Motor neuron (in vitro differentiated cells): ENCODE measurements at regions not wholly inside any gene's neighbourhood (a gene's known extent, or its start where the extent isn't known, plus 50 kb on each side); places are given as distances from the start of the nearest gene placed in this dataset.
"Not testable (repeated sequence)": the region's sequence is repeated elsewhere in the genome, so short reads cannot be mapped to it uniquely, and the experiment has no call there.

ENCODE experiments used
- ATAC-seq, 8 experiments: fragments of 200-7000 bp; cut with Tn5 transposase; replicated peaks in 6 of 8; 2 replicates each; pipeline ENCODE4 v1.8.0; 2021; ENCODE audit warnings: mild to moderate bottlenecking in 8 of 8, moderate library complexity in 8 of 8
- H3K27ac ChIP-seq, 2 donors: fragments of 250-450 bp; sonication (Bioruptor Pico); 2 replicates each; pipeline ENCODE4 v1.9.0; 2021; ENCODE audit warnings: antibody characterized with exemption in 2 of 2, mild to moderate bottlenecking in 2 of 2, moderate library complexity in 1 of 2
- H3K4me1 ChIP-seq, 2 donors: fragments of 250-450 bp; sonication (Bioruptor Pico); replicated peaks in 1 of 2; 2 replicates each; pipeline ENCODE4 v1.6.1; 2021; ENCODE audit warnings: antibody characterized with exemption in 2 of 2, mild to moderate bottlenecking in 2 of 2, moderate library complexity in 1 of 2
- H3K4me3 ChIP-seq, 5 donors: fragments of 250-450 bp; sonication (Bioruptor Pico); 2 replicates each; pipeline ENCODE4 v1.9.0; 2021; ENCODE audit warnings: antibody characterized with exemption in 5 of 5, mild to moderate bottlenecking in 5 of 5, moderate library complexity in 4 of 5
- WGBS, 10 experiments: fragments of 450-650 bp; shearing (Covaris generic); methylation state at CpG; one replicate each; pipeline ENCODE4 v1.0.0; 2022; 5-methylcytosine and 5-hydroxymethylcytosine counted together
- in situ Hi-C, 9 experiments: fragments of 400-800 bp; cut with MboI; loops; one replicate each; pipeline ENCODE4 v1.15.0; 2021; ENCODE audit warnings: low sequenced_read_pairs in 9 of 9, low pct_unique_long_range_greater_than_20kb in 2 of 9; ENCODE audit not compliant: unreplicated experiment in 9 of 9

DNA sequence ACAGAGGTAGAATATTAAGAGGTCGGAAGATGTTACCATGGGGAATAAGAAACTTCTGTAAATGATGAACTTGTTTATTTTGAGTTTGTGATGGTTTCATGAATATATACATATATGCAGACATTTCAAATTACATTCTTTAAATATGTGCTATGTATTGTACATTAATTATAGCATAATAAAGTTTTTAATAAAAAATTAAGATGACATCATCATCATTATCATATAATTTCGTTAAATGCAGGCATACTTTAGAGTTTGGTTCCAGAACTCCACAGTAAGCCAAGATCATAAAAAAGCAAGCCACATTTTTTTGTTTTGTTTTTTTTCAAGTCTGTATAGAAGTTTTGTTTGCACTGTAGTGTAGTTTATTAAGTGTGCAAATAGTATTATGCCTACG, 1403.5 kb downstream of the EFNA5 start:
- in situ Hi-C loops, result no loop called here
- no peaks in the 10 kb centered on the region for H3K4me1 ChIP-seq
- H3K27ac ChIP-seq, result no peak overlapping the region
- WGBS, 10 experiments, result 41 to 100% (median 77%) methylated on average over 1 to 3 of the region's 3 CpGs; no CpG with 5 or more reads in 1 of the 10 experiments
- H3K4me3 ChIP-seq, result no peak overlapping the region
- no peak for ATAC-seq

DNA sequence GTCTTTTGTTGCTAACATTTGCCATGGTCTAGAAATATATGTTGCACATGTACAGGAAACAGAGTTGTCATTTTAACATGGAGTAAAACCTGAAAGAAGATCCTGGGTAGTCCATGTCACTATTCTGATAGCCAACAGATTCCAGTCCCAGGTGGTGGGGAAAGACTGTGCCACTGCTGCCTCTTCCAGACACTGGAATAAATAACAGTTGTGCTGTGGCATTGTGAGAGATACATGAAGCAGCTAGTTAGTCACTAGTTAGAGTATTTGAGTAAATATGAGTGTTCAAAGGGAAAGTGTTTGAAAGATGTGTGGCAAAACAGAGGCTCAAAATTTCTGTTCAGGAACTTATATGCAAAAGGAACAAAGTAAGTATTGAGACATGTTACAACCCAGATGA, 1408.3 kb downstream of the EFNA5 start:
- Histone ChIP-seq H3K27ac (no peak overlapping the region), H3K4me3 (no peak overlapping the region), H3K4me1 (no peaks in the 10 kb centered on the region)
- no peak for ATAC-seq
- in situ Hi-C loops, result no loop called here

DNA sequence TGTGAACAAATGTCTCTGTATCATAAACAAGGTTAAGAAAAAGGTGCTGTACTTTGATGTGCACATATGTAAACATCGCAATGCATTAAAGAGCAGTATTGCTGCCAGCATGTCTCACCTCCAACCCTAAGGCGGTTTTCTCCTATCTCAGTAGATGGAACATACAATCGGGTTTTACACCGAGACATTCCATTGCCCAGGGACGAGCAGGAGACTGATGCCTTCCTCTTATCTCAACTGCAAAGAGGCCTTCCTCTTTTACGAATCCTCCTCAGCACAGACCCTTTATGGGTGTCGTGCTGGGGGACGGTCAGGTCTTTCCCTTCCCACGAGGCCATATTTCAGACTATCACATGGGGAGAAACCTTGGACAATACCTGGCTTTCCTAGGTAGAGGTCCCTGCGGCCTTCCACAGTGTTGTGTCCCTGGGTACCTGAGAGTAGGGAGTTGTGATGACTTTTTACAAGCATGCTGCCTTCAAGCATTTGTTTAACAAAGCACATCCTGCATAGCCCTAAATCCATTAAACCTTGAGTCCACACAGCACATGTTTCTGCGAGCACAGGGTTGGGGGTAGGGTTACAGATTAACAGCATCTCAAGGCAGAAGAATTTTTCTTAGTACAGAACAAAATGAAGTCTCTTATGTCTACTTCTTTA, 1411.2 kb downstream of the EFNA5 start:
- H3K4me3 ChIP-seq, H3K27ac ChIP-seq, in situ Hi-C loops, H3K4me1 ChIP-seq, ATAC-seq: not testable (repeated sequence)
- 13 to 100% (median 60%) methylated on average over 1 to 2 of the region's 11 CpGs; no CpG with 5 or more reads in 4 of the 10 experiments for WGBS, 10 experiments

DNA sequence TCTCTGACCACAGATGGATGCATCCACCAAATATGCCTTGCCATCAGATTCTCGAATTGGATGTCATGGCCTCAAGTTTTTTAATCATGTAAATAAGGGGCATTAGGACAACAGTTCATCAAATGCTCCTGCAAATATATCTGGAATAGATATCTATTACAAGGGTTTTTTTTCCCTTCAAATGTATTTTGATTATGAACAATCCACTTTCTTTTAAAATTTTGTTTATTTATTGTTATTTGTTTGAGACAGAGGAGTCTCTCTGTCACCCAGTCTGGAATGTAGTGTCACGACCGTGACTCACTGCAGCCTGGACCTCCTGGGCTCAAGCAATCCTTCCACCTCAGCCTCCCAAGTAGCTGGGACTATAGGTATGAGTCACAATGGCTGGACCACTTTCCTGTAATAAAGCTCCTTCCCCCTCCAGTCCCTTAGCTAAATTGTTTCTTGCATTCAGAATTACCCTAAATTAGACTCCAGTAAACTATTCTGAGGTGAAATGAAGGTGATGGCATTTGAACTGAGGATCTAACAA, 1412.1 kb downstream of the EFNA5 start:
- ATAC-seq, result no peak
- Histone ChIP-seq H3K4me1 (no peaks in the 10 kb centered on the region), H3K4me3 (no peak overlapping the region), H3K27ac (no peak overlapping the region)
- WGBS, 10 experiments, result 20 to 100% (median 63%) methylated on average over 1 to 3 of the region's 3 CpGs
- in situ Hi-C loops, result no loop called here

DNA sequence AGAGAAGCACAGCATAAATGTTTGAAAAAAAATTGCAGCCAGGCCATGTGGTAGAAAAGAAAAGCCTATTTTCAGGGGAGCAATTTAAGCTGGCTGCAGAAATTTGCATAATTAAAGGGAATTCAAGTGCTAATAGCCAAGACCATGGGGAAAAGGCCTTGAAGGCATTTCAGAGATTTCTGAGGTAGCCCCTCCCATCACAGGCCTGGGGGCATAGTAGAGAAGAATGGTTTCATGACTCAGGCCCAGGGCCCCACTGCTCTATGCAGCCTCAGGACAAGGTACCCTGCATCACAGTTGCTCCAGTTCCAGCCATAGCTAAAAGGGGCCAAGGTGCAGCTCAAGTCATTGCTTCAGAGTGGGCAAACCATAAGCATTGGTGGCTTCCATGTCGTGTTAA, 1416.0 kb downstream of the EFNA5 start:
- Histone ChIP-seq H3K4me1 (no peaks in the 10 kb centered on the region), H3K27ac (no peak overlapping the region), H3K4me3 (no peak overlapping the region)
- WGBS, 10 experiments, result 45 to 60% methylated on average over 1 of the region's 1 CpG; no CpG with 5 or more reads in 8 of the 10 experiments
- in situ Hi-C loops, result no loop called here
- no peak for ATAC-seq

DNA sequence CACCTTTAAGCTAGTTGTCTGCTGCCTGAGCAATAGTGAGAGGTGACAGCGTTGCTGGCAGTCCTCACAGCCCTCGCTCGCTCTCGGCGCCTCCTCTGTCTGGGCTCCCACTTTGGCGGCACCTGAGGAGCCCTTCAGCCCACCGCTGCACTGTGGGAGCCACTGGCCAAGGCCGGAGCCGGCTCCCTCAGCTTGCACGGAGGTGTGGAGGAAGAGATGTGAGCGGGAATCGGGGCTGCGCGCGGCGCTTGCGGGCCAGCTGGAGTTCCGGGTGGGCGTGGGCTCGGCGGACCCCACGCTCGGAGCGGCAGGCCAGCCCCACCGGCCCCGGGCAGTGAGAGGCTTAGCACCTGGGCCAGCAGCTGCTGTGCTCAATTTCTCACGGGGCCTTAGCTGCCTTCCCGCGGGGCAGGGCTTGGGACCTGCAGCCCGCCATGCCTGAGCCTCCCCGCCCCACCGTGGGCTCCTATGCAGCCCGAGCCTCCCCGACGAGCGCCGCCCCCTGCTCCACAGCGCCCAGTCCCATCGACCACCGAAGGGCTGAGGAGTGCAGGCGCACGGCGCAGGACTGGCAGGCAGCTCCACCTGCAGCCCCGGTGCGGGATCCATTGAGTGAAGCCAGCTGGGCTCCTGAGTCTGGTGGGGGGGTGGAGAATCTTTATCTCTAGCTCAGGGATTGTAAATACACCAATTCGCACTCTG, 1424.5 kb downstream of the EFNA5 start:
- H3K27ac ChIP-seq, in situ Hi-C loops, ATAC-seq, H3K4me1 ChIP-seq, H3K4me3 ChIP-seq: not testable (repeated sequence)
- 93 to 100% (median 99%) methylated on average over 2 to 12 of the region's 46 CpGs; no CpG with 5 or more reads in 6 of the 10 experiments for WGBS, 10 experiments

DNA sequence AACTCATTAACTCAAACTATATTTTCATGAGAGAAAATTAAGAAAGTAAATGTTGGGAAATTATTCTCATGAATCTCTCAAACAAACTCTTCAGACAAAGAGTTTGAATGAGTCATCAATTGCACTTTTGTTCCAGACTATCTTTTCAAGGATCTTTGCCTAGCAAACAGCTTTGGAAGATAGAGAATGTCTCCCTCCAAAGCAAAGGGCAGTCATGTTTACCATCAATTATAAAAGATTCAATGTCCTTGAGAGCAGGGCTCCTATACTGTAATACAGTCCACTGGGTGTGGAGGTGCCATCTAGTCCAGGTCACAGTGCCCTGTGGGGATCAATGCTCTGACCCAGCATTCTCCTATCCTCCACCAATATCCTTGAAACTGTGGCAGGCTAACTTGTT, 1429.3 kb downstream of the EFNA5 start:
- peak in 3 of 8 experiments; percentile 34 to 91 (median 58) for ATAC-seq
- Histone ChIP-seq H3K4me3 (no peak overlapping the region), H3K4me1 (no peaks in the 10 kb centered on the region), H3K27ac (no peak overlapping the region)
- in situ Hi-C loops, result no loop called here

DNA sequence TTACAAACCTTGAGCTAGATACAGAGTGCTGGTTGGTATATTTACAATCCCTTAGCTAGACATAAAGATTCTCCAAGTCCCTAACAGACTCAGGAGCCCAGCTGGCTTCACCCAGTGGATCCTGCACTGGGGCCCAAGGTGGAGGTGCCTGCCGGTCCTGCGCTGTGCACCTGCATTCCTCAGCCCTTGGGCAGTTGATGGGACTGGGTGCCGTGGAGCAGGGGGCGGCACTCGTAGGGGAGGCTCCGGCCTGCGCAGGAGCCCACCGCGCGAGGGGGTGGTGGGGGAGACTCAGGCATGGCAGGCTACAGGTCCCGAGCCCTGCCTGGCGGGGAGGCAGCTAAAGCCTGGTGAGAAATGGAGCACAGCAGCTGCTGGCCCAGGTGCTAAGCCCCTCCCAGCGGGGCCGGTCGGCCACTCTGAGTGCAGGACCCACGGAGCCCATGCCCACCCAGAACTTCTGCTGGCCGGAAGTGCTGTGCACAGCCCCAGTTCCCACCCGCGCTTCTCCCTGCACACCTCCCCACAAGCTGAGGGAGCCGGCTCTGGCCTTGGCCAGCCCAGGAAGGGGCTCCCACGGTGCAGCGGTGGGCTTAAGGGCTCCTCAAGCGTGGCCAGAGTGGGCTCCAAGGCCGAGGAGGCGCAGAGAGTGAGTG, 1464.7 kb downstream of the EFNA5 start:
- H3K4me3 ChIP-seq, result no peak overlapping the region
- no peaks in the 10 kb centered on the region for H3K4me1 ChIP-seq
- H3K27ac ChIP-seq, result no peak overlapping the region
- in situ Hi-C loops, result no loop called here
- ATAC-seq, result no peak
- 24 to 100% (median 100%) methylated on average over 1 to 9 of the region's 25 CpGs; no CpG with 5 or more reads in 5 of the 10 experiments for WGBS, 10 experiments

DNA sequence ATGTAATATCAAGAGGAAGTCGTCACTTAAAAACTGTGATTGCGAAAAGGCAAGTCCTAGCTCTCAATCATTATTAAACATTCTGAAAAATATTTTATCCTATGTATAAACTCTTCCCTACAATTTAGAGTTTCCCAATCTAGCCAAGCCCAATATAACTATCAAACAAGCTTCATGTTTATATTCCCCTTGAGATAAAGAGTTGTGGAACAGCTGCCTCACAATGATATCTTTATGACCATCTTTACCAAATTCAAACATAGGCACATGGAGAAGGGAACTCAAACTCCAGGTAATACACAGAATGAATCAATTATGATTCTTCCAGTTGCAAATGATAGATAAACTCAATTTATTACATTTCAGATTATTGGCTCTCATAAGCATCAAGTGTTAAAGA, 1468.7 kb downstream of the EFNA5 start:
- ATAC-seq, result no peak
- no peaks in the 10 kb centered on the region for H3K4me1 ChIP-seq
- H3K4me3 ChIP-seq, result no peak overlapping the region
- H3K27ac ChIP-seq, result no peak overlapping the region
- WGBS, 10 experiments, result 26 to 100% (median 90%) methylated on average over 2 of the region's 2 CpGs; no CpG with 5 or more reads in 1 of the 10 experiments
- in situ Hi-C loops, result no loop called here

DNA sequence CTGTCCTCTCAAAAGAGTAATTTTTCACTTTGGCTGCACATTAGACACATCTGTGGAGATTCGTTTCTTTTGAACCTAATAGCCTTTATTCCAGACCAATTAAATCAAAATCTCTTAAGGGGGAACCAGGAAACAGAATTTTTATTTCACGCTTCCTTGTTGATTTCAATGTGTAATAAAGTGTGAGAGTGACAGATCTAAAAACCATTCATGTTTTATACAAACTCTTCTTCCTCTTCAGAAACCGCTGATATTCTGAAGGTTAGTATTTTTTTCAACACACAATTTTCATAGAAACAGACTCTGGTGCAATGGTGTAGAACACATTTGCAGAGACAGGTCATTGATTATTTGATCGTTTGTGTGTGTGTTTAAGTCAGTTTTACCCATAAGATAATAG, 1469.8 kb downstream of the EFNA5 start:
- H3K27ac ChIP-seq, result no peak overlapping the region
- H3K4me3 ChIP-seq, result no peak overlapping the region
- in situ Hi-C loops, result no loop called here
- 5 to 100% (median 65%) methylated on average over 1 to 4 of the region's 4 CpGs for WGBS, 10 experiments
- no peaks in the 10 kb centered on the region for H3K4me1 ChIP-seq
- ATAC-seq, result no peak

DNA sequence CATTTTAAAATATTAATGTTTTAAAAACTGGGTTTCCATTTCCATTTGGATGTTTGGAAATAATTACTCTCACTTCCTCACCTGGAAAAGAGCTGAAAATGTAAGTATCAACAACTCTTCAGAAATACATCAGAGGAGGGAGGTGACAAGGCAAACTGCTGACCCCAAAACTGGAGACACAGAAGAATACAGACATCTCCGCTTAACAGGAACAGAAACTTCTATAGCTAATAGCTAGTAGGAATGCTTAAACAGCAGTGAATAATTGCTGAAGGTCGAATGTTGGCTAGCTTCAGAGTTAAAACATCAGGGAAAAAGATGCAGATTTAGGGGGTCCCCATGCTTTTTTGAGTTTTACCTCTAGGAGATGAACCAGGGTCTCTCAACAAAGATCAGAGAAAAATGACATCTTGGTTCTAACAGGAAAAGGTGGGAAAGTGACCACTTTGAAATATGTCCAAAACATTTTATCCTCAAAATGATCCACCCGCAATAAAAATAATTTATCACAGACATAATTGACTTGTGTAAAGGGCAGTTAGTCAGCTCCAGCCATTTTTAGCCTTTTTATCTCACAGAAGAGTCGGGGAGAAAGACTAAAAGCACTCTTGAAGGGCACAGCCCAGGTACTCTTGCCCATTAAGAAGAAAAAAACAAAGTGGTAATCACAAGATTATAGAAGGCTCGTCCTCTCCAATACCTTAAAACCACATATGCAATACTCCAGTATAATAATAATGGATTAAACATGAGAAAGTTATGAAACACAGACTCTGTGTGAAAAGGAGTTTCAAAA, 1474.9 kb downstream of the EFNA5 start:
- no peak overlapping the region for H3K4me3 ChIP-seq
- in situ Hi-C loops, result no loop called here
- peak in 4 of 8 experiments; percentile 21 to 74 (median 52) for ATAC-seq
- H3K4me1 ChIP-seq, result no peaks in the 10 kb centered on the region
- H3K27ac ChIP-seq, result no peak overlapping the region
- WGBS, 10 experiments, result 18 to 91% (median 53%) methylated on average over 1 to 5 of the region's 5 CpGs

DNA sequence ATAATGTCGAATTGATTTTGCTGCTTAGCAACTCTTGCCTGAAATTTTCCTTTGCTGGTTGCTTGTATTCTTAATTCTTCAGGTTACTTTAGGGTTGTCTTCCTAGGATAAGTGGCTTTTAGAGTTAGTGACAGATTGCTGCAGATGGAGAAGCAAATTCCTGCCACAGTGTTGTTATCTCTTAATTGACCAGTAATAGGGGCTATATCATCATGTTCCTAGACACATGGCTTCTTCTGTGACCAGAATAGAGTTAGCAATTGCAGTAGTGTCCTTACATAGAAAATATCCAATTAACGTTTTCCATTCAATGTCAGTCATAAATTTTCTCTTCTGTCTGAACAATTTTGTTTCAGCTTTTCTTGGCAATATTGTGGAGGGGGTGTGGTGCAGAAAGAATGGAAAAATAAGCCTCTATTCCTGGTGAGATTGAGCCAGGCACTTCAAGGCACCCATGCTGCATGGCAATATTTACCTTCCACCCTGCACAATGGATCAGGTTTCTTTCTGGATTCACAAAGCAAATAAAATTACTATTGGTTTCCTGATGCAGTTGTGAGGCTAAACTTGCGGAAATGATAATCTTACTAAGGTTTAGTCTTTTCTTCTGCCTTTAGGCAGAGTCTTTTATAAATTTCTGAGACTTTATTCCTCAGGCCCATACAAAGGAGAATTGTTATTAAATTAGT, 1481.5 kb downstream of the EFNA5 start:
- Histone ChIP-seq H3K27ac (no peak overlapping the region), H3K4me1 (no peaks in the 10 kb centered on the region), H3K4me3 (no peak overlapping the region)
- ATAC-seq, result peak in 2 of 8 experiments; percentile 39 to 47
- in situ Hi-C loops, result no loop called here
- WGBS, 10 experiments, result 17 to 100% (median 83%) methylated on average over 1 to 3 of the region's 3 CpGs
